Thyroid gland (tissue), 4 donors: ENCODE measurements at regions not wholly inside any gene's neighbourhood (a gene's known extent, or its start where the extent isn't known, plus 50 kb on each side); places are given as distances from the start of the nearest gene placed in this dataset.

Experiments
- DNase-seq, 2 donors: peaks; one replicate each; pipeline ENCODE4 v3.0.0-alpha.2; 2019
- H3K27ac ChIP-seq, 3 donors: fragments of 200-600 bp; sonication (generic); 1 replicate in 2 of 3; 2 replicates in 1 of 3; pipeline ENCODE4 v1.5.1; 2016 to 2019; ENCODE audit warnings: mild to moderate bottlenecking in 1 of 3, moderate library complexity in 1 of 3
- H3K27me3 ChIP-seq: fragments of 200-600 bp; sonication (generic); one replicate; pipeline ENCODE4 v1.5.1; 2019
- H3K36me3 ChIP-seq, 2 donors: fragments of 200-600 bp; sonication (generic); one replicate each; pipeline ENCODE4 v1.5.1; 2016 to 2019
- H3K4me1 ChIP-seq, 2 donors: fragments of 200-600 bp; sonication (generic); one replicate each; pipeline ENCODE4 v1.5.1; 2017 to 2019
- H3K4me3 ChIP-seq, 3 donors: fragments of 200-600 bp; sonication (generic); replicated peaks in 1 of 3; 1 replicate in 2 of 3; 2 replicates in 1 of 3; pipeline ENCODE4 v1.5.1; 2016; ENCODE audit warnings: mild to moderate bottlenecking in 1 of 3
- H3K9me3 ChIP-seq: fragments of 200-600 bp; sonication (generic); one replicate; pipeline ENCODE4 v1.5.1; 2017
- POLR2A ChIP-seq, 2 donors: fragments of 450-650 bp; IDR thresholded peaks; one replicate each; pipeline ENCODE4 v1.6.1; 2017; ENCODE audit warnings: antibody characterized with exemption in 2 of 2, mild to moderate bottlenecking in 2 of 2, moderate library complexity in 1 of 2
- WGBS, 2 donors: methylation state at CpG; one replicate each; pipeline ENCODE4 v1.1.5; 2017; 5-methylcytosine and 5-hydroxymethylcytosine counted together
- intact Hi-C: fragments of 100-400 bp; cut with DNase I; formaldehyde crosslinking; loops from one replicate; pipeline ENCODE4 v1.15.1; 2023
- TF ChIP-seq, protein P1 (sequence below), 6 experiments: fragments of 200-600 bp in 3 of 6; fragments of 450-650 bp in 3 of 6; sonication (generic) in 3 of 6; IDR thresholded peaks; one replicate each; pipeline ENCODE4 v1.5.1; 2016 to 2019; ENCODE audit warnings: antibody characterized with exemption in 6 of 6, mild to moderate bottlenecking in 2 of 6, inconsistent platforms in 1 of 6, moderate library complexity in 1 of 6

- 75 to 90% methylated on average over 2 to 3 of the region's 3 CpGs for WGBS, 2 donors
- Histone ChIP-seq H3K9me3 (no peaks in the 10 kb centered on the region), H3K27me3 (no peaks in the 10 kb centered on the region), H3K4me1 (no peaks in the 10 kb centered on the region), H3K36me3 (no peaks in the 10 kb centered on the region), H3K4me3 (no peak overlapping the region), H3K27ac (no peak overlapping the region)
- no peak for DNase-seq
- TF ChIP-seq, protein P1, sequence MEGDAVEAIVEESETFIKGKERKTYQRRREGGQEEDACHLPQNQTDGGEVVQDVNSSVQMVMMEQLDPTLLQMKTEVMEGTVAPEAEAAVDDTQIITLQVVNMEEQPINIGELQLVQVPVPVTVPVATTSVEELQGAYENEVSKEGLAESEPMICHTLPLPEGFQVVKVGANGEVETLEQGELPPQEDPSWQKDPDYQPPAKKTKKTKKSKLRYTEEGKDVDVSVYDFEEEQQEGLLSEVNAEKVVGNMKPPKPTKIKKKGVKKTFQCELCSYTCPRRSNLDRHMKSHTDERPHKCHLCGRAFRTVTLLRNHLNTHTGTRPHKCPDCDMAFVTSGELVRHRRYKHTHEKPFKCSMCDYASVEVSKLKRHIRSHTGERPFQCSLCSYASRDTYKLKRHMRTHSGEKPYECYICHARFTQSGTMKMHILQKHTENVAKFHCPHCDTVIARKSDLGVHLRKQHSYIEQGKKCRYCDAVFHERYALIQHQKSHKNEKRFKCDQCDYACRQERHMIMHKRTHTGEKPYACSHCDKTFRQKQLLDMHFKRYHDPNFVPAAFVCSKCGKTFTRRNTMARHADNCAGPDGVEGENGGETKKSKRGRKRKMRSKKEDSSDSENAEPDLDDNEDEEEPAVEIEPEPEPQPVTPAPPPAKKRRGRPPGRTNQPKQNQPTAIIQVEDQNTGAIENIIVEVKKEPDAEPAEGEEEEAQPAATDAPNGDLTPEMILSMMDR (IDR thresholded peaks at IDR 0.05), result no peak
- no peak for TF ChIP-seq POLR2A (IDR thresholded peaks at IDR 0.05)
- intact Hi-C loops, result no loop called here
These were observed 144.8 kb downstream of the GADD45G start for GRCh38 chr9:89749500-89750116.

GRCh38 chr9:89750117-89750791 lies 145.4 kb downstream of the GADD45G start:
- Histone ChIP-seq H3K9me3 (no peaks in the 10 kb centered on the region), H3K27ac (no peak overlapping the region), H3K27me3 (no peaks in the 10 kb centered on the region), H3K4me3 (no peak overlapping the region), H3K36me3 (no peaks in the 10 kb centered on the region), H3K4me1 (no peaks in the 10 kb centered on the region)
- WGBS, 2 donors, result 84 to 85% methylated on average over 4 to 5 of the region's 10 CpGs
- no peak for DNase-seq
- intact Hi-C loops, result no loop called here
- no peak for TF ChIP-seq POLR2A (IDR thresholded peaks at IDR 0.05)
- TF ChIP-seq, protein P1 (IDR thresholded peaks at IDR 0.05), result no peak

GRCh38 chr9:89751079-89751825 lies 146.4 kb downstream of the GADD45G start:
- intact Hi-C loops, result no loop called here
- TF ChIP-seq, protein P1 (IDR thresholded peaks at IDR 0.05), result no peak
- no peak for TF ChIP-seq POLR2A (IDR thresholded peaks at IDR 0.05)

DNA sequence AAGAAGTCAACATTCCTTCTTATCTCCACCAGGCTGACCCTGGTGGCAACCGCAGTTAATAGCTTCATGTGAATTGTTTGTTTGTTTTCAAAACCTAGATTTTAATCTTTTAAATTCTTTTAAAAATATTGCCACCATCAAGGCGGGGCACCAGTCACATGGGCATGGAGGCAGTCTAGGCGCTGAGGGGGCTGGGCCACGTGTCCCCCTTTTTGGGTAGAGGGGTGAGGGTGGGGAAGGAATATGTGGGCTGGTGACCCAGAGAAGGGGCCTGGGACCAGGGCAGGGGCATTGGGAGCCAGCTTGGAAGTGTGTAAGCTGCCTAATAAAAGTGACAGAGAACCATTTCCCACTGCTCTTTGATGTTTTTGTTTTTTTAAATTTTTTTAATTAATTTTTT lies 147.3 kb downstream of the GADD45G start:
- Histone ChIP-seq H3K27me3 (no peaks in the 10 kb centered on the region), H3K4me1 (peaks cover 9 to 10% of the 10 kb centered on the region in 2 donors), H3K4me3 (no peak overlapping the region), H3K9me3 (no peaks in the 10 kb centered on the region), H3K36me3 (no peaks in the 10 kb centered on the region), H3K27ac (no peak overlapping the region)
- TF ChIP-seq POLR2A (IDR thresholded peaks at IDR 0.05), result no peak
- TF ChIP-seq, protein P1 (IDR thresholded peaks at IDR 0.05), result no peak
- 90 to 93% methylated on average over 4 of the region's 4 CpGs for WGBS, 2 donors
- DNase-seq, result no peak
- intact Hi-C loops, result no loop called here

More at GRCh38 chr9:89751079-89751825, 146.4 kb downstream of the GADD45G start:
- 91 to 93% methylated on average over 6 of the region's 6 CpGs for WGBS, 2 donors
- Histone ChIP-seq H3K9me3 (no peaks in the 10 kb centered on the region), H3K36me3 (no peaks in the 10 kb centered on the region), H3K27me3 (no peaks in the 10 kb centered on the region), H3K4me1 (peaks cover under 1% of the 10 kb centered on the region in 2 donors), H3K4me3 (no peak overlapping the region), H3K27ac (no peak overlapping the region)
- no peak for DNase-seq
